IMR-90 (cell line): ENCODE measurements at regions not wholly inside any gene's neighbourhood (a gene's known extent, or its start where the extent isn't known, plus 50 kb on each side); places are given as distances from the start of the nearest gene placed in this dataset.

Source experiments
- ATAC-seq: fragments of 200-7000 bp; cut with Tn5 transposase; 2 replicates; pipeline ENCODE4 v1.9.1; 2020; ENCODE audit warnings: low read depth, mild to moderate bottlenecking, moderate library complexity
- BruUV-seq: library from RNA; stranded (reverse); fragments of 400-500 nt; replicated peaks from 2 replicates; lab custom pipeline; 2021; lab: Mats Ljungman, UMichigan
- CTCF ChIA-PET: fragments of 300-600 bp; formaldehyde crosslinking; extraction: SDS; loops from one replicate; lab custom pipeline; 2021; ENCODE audit warnings: antibody characterized with exemption; lab: Yijun Ruan, JAX
- POLR2A ChIA-PET: fragments of 300-600 bp; sonication (Branson Sonifier 250); formaldehyde crosslinking; loops from one replicate; lab custom pipeline; 2022; ENCODE audit warnings: antibody characterized with exemption; ENCODE audit not compliant: unreplicated experiment; lab: Charles Lee
- DNase-seq: peaks from one replicate; pipeline ENCODE4 v3.0.0; 2013
- H2AFZ ChIP-seq: replicated peaks from 2 replicates; pipeline ENCODE3; 2013; ENCODE audit warnings: low read length, mild to moderate bottlenecking; ENCODE audit not compliant: poor library complexity
- H2AK5ac ChIP-seq: 2 replicates; pipeline ENCODE4 v1.6.1; 2013; ENCODE audit warnings: low read depth, low read length, inconsistent platforms
- H2AK9ac ChIP-seq: replicated peaks from 2 replicates; pipeline ENCODE3; 2013; ENCODE audit warnings: mild to moderate bottlenecking, low read depth, low read length, moderate library complexity; ENCODE audit not compliant: poor library complexity
- H2BK120ac ChIP-seq: 2 replicates; pipeline ENCODE4 v1.6.1; 2013; ENCODE audit warnings: low read depth, low read length, inconsistent platforms
- H2BK15ac ChIP-seq: 3 replicates; pipeline ENCODE4 v1.6.1; 2013; ENCODE audit warnings: low read depth, low read length, inconsistent platforms
- H2BK20ac ChIP-seq: 2 replicates; pipeline ENCODE4 v1.6.1; 2013; ENCODE audit warnings: low read depth, mild to moderate bottlenecking, inconsistent platforms, low read length, moderate library complexity
- H2BK5ac ChIP-seq: 2 replicates; pipeline ENCODE4 v1.6.1; 2013; ENCODE audit warnings: mild to moderate bottlenecking, low read depth, low read length, inconsistent platforms; ENCODE audit not compliant: poor library complexity, severe bottlenecking
- H3K14ac ChIP-seq: replicated peaks from 2 replicates; pipeline ENCODE4 v1.6.1; 2013; ENCODE audit warnings: low read depth, low read length, inconsistent platforms
- H3K18ac ChIP-seq: 2 replicates; pipeline ENCODE4 v1.6.1; 2013; ENCODE audit warnings: low read depth, low read length, control low read depth
- H3K23ac ChIP-seq: 2 replicates; pipeline ENCODE4 v1.6.1; 2013; ENCODE audit warnings: low read depth, low read length, inconsistent platforms
- H3K27ac ChIP-seq: 2 replicates; pipeline ENCODE4 v1.5.1; 2013; ENCODE audit warnings: mild to moderate bottlenecking, control low read depth, low read length; ENCODE audit not compliant: insufficient read depth
- H3K27me3 ChIP-seq: 2 replicates; pipeline ENCODE4 v1.6.1; 2013; ENCODE audit warnings: low read length; ENCODE audit not compliant: control insufficient read depth, insufficient read depth
- H3K36me3 ChIP-seq: 2 replicates; pipeline ENCODE4 v1.6.1; 2013; ENCODE audit warnings: low read length, mixed read lengths; ENCODE audit not compliant: control insufficient read depth, insufficient read depth
- H3K4ac ChIP-seq: 2 replicates; pipeline ENCODE4 v1.6.1; 2013; ENCODE audit warnings: low read depth, low read length, inconsistent platforms
- H3K4me1 ChIP-seq: 2 replicates; pipeline ENCODE4 v1.6.1; 2013; ENCODE audit warnings: low read length, mixed read lengths; ENCODE audit not compliant: control insufficient read depth, insufficient read depth
- H3K4me2 ChIP-seq: 2 replicates; pipeline ENCODE4 v1.6.1; 2013; ENCODE audit warnings: low read depth, mild to moderate bottlenecking, control low read depth, low read length, moderate library complexity
- H3K4me3 ChIP-seq: 2 replicates; pipeline ENCODE4 v1.5.1; 2013; ENCODE audit warnings: low read depth, mild to moderate bottlenecking, control low read depth, low read length, moderate library complexity; ENCODE audit not compliant: insufficient read depth
- H3K56ac ChIP-seq: 2 replicates; pipeline ENCODE4 v1.6.1; 2013; ENCODE audit warnings: low read length, inconsistent platforms; ENCODE audit not compliant: insufficient read depth; ENCODE audit errors: extremely low read depth
- H3K79me1 ChIP-seq, 2 experiments: 2 replicates each; pipeline ENCODE4 v1.6.1; 2013; ENCODE audit warnings: low read length in 2 of 2, inconsistent platforms in 1 of 2, low read depth in 1 of 2
- H3K9ac ChIP-seq: 2 replicates; pipeline ENCODE4 v1.6.1; 2013; ENCODE audit warnings: low read depth, low read length, control low read depth
- H3K9me1 ChIP-seq: 2 replicates; pipeline ENCODE4 v1.6.1; 2013; ENCODE audit warnings: low read length, inconsistent platforms; ENCODE audit not compliant: insufficient read depth
- H3K9me3 ChIP-seq: 2 replicates; pipeline ENCODE4 v1.6.1; 2013; ENCODE audit warnings: low read length; ENCODE audit not compliant: control insufficient read depth, insufficient read depth
- H4K20me1 ChIP-seq: 2 replicates; pipeline ENCODE4 v1.6.1; 2013; ENCODE audit warnings: low read length, inconsistent platforms; ENCODE audit not compliant: insufficient read depth
- H4K5ac ChIP-seq: 2 replicates; pipeline ENCODE4 v1.6.1; 2013; ENCODE audit warnings: mild to moderate bottlenecking, low read depth, low read length, control low read depth
- H4K8ac ChIP-seq, 2 experiments: 2 replicates each; pipeline ENCODE4 v1.6.1; 2013; ENCODE audit warnings: low read depth in 2 of 2, low read length in 2 of 2, control low read depth in 1 of 2, inconsistent platforms in 1 of 2
- H4K91ac ChIP-seq: 2 replicates; pipeline ENCODE4 v1.6.1; 2013; ENCODE audit warnings: low read depth, low read length, inconsistent platforms; ENCODE audit not compliant: insufficient read depth
- CEBPB ChIP-seq: IDR thresholded peaks from 2 replicates; pipeline ENCODE4 v1.6.1; 2012; ENCODE audit warnings: low read depth, low read length, improper control_type of control experiment
- CHD1 ChIP-seq: IDR thresholded peaks from 2 replicates; pipeline ENCODE4 v1.6.1; 2012; ENCODE audit warnings: low read depth, low read length, improper control_type of control experiment
- CTCF ChIP-seq: conservative IDR thresholded peaks from 2 replicates; pipeline ENCODE4 v1.5.1; 2012; ENCODE audit warnings: mild to moderate bottlenecking, low read depth, low read length, improper control_type of control experiment
- ELK1 ChIP-seq: fragments of 150-350 bp; IDR thresholded peaks from 2 replicates; pipeline ENCODE4 v1.6.1; 2016; ENCODE audit warnings: low read depth, mild to moderate bottlenecking, low read length, moderate library complexity, borderline replicate concordance
- FOS ChIP-seq: fragments of 150-350 bp; IDR thresholded peaks from 2 replicates; pipeline ENCODE4 v1.6.1; 2016; ENCODE audit warnings: low read depth, low read length
- MAFK ChIP-seq: IDR thresholded peaks from 2 replicates; pipeline ENCODE4 v1.6.1; 2012; ENCODE audit warnings: low read depth, low read length, improper control_type of control experiment
- MAZ ChIP-seq: IDR thresholded peaks from 2 replicates; pipeline ENCODE4 v1.6.1; 2012; ENCODE audit warnings: low read depth, mild to moderate bottlenecking, low read length, improper control_type of control experiment, moderate library complexity, borderline replicate concordance
- MXI1 ChIP-seq: IDR thresholded peaks from 2 replicates; pipeline ENCODE4 v1.6.1; 2012; ENCODE audit warnings: low read depth, mild to moderate bottlenecking, low read length, moderate library complexity, borderline replicate concordance
- NFE2L2 ChIP-seq: fragments of 150-350 bp; IDR thresholded peaks from 2 replicates; pipeline ENCODE4 v1.6.1; 2016; ENCODE audit warnings: low read depth, mild to moderate bottlenecking, low read length
- POLR2A ChIP-seq: IDR thresholded peaks from 2 replicates; pipeline ENCODE4 v1.6.1; 2012; ENCODE audit warnings: mild to moderate bottlenecking, low read depth, low read length
- RAD21 ChIP-seq: IDR thresholded peaks from 2 replicates; pipeline ENCODE4 v1.6.1; 2012; ENCODE audit warnings: low read length, improper control_type of control experiment
- RFX5 ChIP-seq: IDR thresholded peaks from 2 replicates; pipeline ENCODE4 v1.8.0; 2012; ENCODE audit warnings: low read depth, mild to moderate bottlenecking, low read length, moderate library complexity
- USF2 ChIP-seq: fragments of 150-350 bp; IDR thresholded peaks from 2 replicates; pipeline ENCODE4 v1.6.1; 2017; ENCODE audit warnings: mild to moderate bottlenecking, antibody characterized with exemption, low read length, low read depth
- WGBS, 2 experiments: methylation state at CpG; one replicate each; pipeline versions ENCODE4 v1.1.5 to v1.1.7; 2013; ENCODE audit warnings: missing lambda C conversion rate in 2 of 2; ENCODE audit not compliant: insufficient read length in 1 of 2; ENCODE audit errors: extremely low coverage in 2 of 2; 5-methylcytosine and 5-hydroxymethylcytosine counted together
- dilution Hi-C: fragments of 300-500 bp; cut with HindIII; formaldehyde crosslinking; loops from one replicate; pipeline ENCODE4 v1.14.3; 2018; ENCODE audit warnings: low sequenced_read_pairs; ENCODE audit not compliant: unreplicated experiment
- in situ Hi-C: fragments of 300-500 bp; cut with MboI; formaldehyde crosslinking; loops from 3 replicates; pipeline ENCODE4 v1.14.3; 2019; ENCODE audit warnings: low sequenced_read_pairs, inconsistent platforms, mixed read lengths
- intact Hi-C: fragments of 100-400 bp; cut with micrococcal nuclease; formaldehyde crosslinking; loops from 2 replicates; pipeline ENCODE4 v1.10.0; 2022

- TF ChIP-seq MXI1 (no peak), FOS (no peak), RFX5 (no peak), CTCF (no peak), USF2 (no peak), CEBPB (no peak), MAZ (no peak), POLR2A (no peak), MAFK (no peak), CHD1 (no peak), ELK1 (no peak), NFE2L2 (no peak), RAD21 (no peak)
- H3K4ac ChIP-seq = no peak overlapping the region
- no peak overlapping the region for H2BK5ac ChIP-seq
- H3K18ac ChIP-seq = no peak overlapping the region
- no peak overlapping the region for H2AK5ac ChIP-seq
- ATAC-seq (no peak), DNase-seq (no peak)
- H3K4me3 ChIP-seq = no peak overlapping the region
- no peak overlapping the region for H4K5ac ChIP-seq
- no peak overlapping the region for H2BK20ac ChIP-seq
- intact Hi-C loops = no loop called here
- no peak overlapping the region for H3K56ac ChIP-seq
- no peak overlapping the region for H4K8ac ChIP-seq
- H3K4me2 ChIP-seq = no peak overlapping the region
- no TSS peak for BruUV-seq
- H3K79me1 ChIP-seq = no peaks in the 10 kb centered on the region
- no peaks in the 10 kb centered on the region for H4K20me1 ChIP-seq
- no peak overlapping the region for H3K27ac ChIP-seq
- H3K9me1 ChIP-seq = no peaks in the 10 kb centered on the region
- no peaks in the 10 kb centered on the region for H3K9me3 ChIP-seq
- H3K9ac ChIP-seq = no peak overlapping the region
- no peaks in the 10 kb centered on the region for H3K36me3 ChIP-seq
- WGBS, 2 experiments = no CpG with 5 or more reads among the region's 11 CpGs
- in situ Hi-C loops = no loop called here
- no peaks in the 10 kb centered on the region; the same call in 1 of the 2 replicates for H3K27me3 ChIP-seq
- no peak overlapping the region for H2BK120ac ChIP-seq
- ChIA-PET POLR2A (no interaction called here), CTCF (no interaction called here)
- H2BK15ac ChIP-seq = no peak overlapping the region
- H3K4me1 ChIP-seq = no peaks in the 10 kb centered on the region
- no peak overlapping the region for H3K23ac ChIP-seq
- no peak overlapping the region for H4K91ac ChIP-seq
- no peak overlapping the region for H3K14ac ChIP-seq
- dilution Hi-C loops = no loop called here
- H2AK9ac ChIP-seq = no peak overlapping the region
- no peak overlapping the region for H2AFZ ChIP-seq
These were observed 125.0 kb upstream of the IRX3 start for GRCh38 chr16:54411544-54411943.
